Thyroid gland (tissue), 4 donors: ENCODE measurements at regions not wholly inside any gene's neighbourhood (a gene's known extent, or its start where the extent isn't known, plus 50 kb on each side); places are given as distances from the start of the nearest gene placed in this dataset.
A peak's percentile ranks its signal among the peaks of the same experiment; 100 is the strongest.

Experiments used
- DNase-seq, 2 donors: peaks; one replicate each; pipeline ENCODE4 v3.0.0-alpha.2; 2019
- H3K27ac ChIP-seq, 3 donors: fragments of 200-600 bp; sonication (generic); 1 replicate in 2 of 3; 2 replicates in 1 of 3; pipeline ENCODE4 v1.5.1; 2016 to 2019; ENCODE audit warnings: mild to moderate bottlenecking in 1 of 3, moderate library complexity in 1 of 3
- H3K27me3 ChIP-seq: fragments of 200-600 bp; sonication (generic); one replicate; pipeline ENCODE4 v1.5.1; 2019
- H3K36me3 ChIP-seq, 2 donors: fragments of 200-600 bp; sonication (generic); one replicate each; pipeline ENCODE4 v1.5.1; 2016 to 2019
- H3K4me1 ChIP-seq, 2 donors: fragments of 200-600 bp; sonication (generic); one replicate each; pipeline ENCODE4 v1.5.1; 2017 to 2019
- H3K4me3 ChIP-seq, 3 donors: fragments of 200-600 bp; sonication (generic); replicated peaks in 1 of 3; 1 replicate in 2 of 3; 2 replicates in 1 of 3; pipeline ENCODE4 v1.5.1; 2016; ENCODE audit warnings: mild to moderate bottlenecking in 1 of 3
- H3K9me3 ChIP-seq: fragments of 200-600 bp; sonication (generic); one replicate; pipeline ENCODE4 v1.5.1; 2017
- POLR2A ChIP-seq, 2 donors: fragments of 450-650 bp; IDR thresholded peaks; one replicate each; pipeline ENCODE4 v1.6.1; 2017; ENCODE audit warnings: antibody characterized with exemption in 2 of 2, mild to moderate bottlenecking in 2 of 2, moderate library complexity in 1 of 2
- WGBS, 2 donors: methylation state at CpG; one replicate each; pipeline ENCODE4 v1.1.5; 2017; 5-methylcytosine and 5-hydroxymethylcytosine counted together
- intact Hi-C: fragments of 100-400 bp; cut with DNase I; formaldehyde crosslinking; loops from one replicate; pipeline ENCODE4 v1.15.1; 2023
- TF ChIP-seq, protein P1 (sequence below), 6 experiments: fragments of 200-600 bp in 3 of 6; fragments of 450-650 bp in 3 of 6; sonication (generic) in 3 of 6; IDR thresholded peaks; one replicate each; pipeline ENCODE4 v1.5.1; 2016 to 2019; ENCODE audit warnings: antibody characterized with exemption in 6 of 6, mild to moderate bottlenecking in 2 of 6, inconsistent platforms in 1 of 6, moderate library complexity in 1 of 6

DNA sequence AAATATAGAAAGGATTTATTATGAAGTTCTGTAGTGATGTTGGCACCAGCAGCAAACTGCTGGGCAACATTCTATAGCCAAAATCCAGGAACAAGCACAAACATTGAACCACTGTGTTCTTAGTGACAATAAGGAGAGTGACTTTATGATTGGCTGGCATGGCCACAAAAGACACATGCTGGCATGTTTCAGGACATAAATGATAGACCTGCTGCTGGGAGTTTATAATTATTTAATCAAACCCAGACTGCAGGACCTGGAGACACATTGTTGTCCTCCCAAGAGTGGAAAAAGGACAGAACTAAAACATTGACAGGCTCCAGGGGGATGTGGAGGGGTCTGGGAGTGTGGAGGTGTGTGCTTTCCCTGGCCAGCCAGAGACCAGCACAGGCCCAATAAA lies 255.3 kb upstream of the LRTM1 start:
- Histone ChIP-seq H3K4me1 (no peaks in the 10 kb centered on the region), H3K27ac (no peak overlapping the region), H3K9me3 (no peaks in the 10 kb centered on the region), H3K36me3 (no peaks in the 10 kb centered on the region), H3K27me3 (no peaks in the 10 kb centered on the region), H3K4me3 (no peak overlapping the region)
- intact Hi-C loops: loop anchor here (10.0 kb wide), 1 partner anchor 328 kb away; no protein-coding TSS in a partner anchor
- DNase-seq: no peak
- TF ChIP-seq, protein P1, sequence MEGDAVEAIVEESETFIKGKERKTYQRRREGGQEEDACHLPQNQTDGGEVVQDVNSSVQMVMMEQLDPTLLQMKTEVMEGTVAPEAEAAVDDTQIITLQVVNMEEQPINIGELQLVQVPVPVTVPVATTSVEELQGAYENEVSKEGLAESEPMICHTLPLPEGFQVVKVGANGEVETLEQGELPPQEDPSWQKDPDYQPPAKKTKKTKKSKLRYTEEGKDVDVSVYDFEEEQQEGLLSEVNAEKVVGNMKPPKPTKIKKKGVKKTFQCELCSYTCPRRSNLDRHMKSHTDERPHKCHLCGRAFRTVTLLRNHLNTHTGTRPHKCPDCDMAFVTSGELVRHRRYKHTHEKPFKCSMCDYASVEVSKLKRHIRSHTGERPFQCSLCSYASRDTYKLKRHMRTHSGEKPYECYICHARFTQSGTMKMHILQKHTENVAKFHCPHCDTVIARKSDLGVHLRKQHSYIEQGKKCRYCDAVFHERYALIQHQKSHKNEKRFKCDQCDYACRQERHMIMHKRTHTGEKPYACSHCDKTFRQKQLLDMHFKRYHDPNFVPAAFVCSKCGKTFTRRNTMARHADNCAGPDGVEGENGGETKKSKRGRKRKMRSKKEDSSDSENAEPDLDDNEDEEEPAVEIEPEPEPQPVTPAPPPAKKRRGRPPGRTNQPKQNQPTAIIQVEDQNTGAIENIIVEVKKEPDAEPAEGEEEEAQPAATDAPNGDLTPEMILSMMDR (IDR thresholded peaks at IDR 0.05): no peak
- TF ChIP-seq POLR2A (IDR thresholded peaks at IDR 0.05): no peak

DNA sequence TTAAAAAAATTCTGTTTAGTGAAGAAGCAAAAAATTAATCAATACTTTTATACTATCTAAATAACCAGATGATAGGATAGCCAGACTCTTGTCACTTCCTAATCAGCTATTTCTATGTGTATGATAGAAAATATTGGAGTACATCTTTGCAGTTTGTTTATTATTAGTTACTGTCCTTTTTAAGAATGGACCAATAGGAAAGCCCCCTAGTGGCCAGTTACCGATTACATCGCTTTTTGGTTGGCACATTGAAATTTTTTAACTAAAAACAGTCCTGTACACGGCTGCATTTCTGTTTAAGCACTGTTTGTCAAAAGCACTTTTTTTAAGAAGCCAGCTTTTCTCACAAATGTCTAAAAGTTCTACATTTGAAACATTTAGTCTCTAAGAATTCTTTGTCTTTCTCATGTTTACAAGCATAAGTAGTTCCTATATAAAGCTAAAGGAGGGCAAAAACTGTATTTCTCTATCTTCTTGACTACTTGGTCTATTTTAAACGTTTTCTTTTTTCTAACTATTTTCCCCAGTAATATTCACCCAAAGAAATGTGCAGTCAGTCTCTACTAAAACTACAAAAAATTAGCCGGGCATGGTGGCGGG lies 253.2 kb upstream of the LRTM1 start:
- Histone ChIP-seq H3K4me3 (no peak overlapping the region), H3K36me3 (no peaks in the 10 kb centered on the region), H3K4me1 (no peaks in the 10 kb centered on the region), H3K27ac (no peak overlapping the region), H3K9me3 (no peaks in the 10 kb centered on the region), H3K27me3 (no peaks in the 10 kb centered on the region)
- intact Hi-C loops: loop anchor here (10.0 kb wide), 1 partner anchor 326 kb away; no protein-coding TSS in a partner anchor
- WGBS, 2 donors: 35 to 38% methylated on average over 6 of the region's 6 CpGs
- peak; percentile 30 for DNase-seq
- no peak for TF ChIP-seq POLR2A (IDR thresholded peaks at IDR 0.05)
- TF ChIP-seq, protein P1 (IDR thresholded peaks at IDR 0.05): peak; percentile 44 to 84 (median 60)

DNA sequence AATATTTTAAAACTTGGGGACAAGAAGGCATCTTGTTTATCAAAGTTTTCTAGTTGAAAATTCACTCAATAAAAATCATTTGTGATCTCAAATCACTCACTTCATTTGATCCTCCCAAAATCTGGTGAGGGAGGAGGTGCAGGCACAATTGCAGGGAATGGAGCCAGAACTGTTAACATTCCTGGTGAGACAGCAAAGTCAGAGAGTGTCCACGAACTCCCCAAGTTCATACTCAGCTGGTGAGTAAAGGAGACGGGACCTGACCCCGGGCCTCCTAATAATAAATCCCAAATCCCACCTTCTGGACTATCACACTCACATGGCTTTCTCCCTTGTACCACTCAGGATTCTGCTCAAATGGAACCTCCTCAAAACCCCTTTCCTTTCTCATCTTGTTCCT lies 252.3 kb upstream of the LRTM1 start:
- H3K4me1 ChIP-seq: no peaks in the 10 kb centered on the region
- no peak overlapping the region for H3K4me3 ChIP-seq
- H3K9me3 ChIP-seq: no peaks in the 10 kb centered on the region
- TF ChIP-seq POLR2A (IDR thresholded peaks at IDR 0.05): no peak
- H3K27ac ChIP-seq: no peak overlapping the region
- DNase-seq: no peak
- intact Hi-C loops: loop anchor here (10.0 kb wide), 1 partner anchor 325 kb away; no protein-coding TSS in a partner anchor
- WGBS, 2 donors: 84 to 88% methylated on average over 3 of the region's 3 CpGs
- H3K36me3 ChIP-seq: no peaks in the 10 kb centered on the region
- no peaks in the 10 kb centered on the region for H3K27me3 ChIP-seq

DNA sequence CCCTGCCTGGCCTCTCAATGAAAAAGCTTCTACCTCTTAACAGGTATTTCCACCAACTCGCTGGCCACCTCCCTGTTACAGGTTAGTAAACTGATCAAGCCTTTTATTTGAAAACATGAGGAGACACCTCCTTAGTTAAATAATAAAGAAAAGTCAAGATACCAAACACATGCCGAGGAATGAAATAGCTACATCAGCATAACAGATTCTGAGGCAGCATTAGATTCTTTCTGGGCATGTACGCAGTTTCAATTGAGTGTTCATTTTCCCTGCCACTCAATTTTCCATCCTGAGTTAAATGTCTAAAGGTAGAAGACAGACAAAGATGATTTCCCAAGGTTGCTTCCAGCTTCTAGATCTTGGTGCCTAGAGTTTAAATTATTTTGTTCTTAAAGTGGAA lies 250.5 kb upstream of the LRTM1 start:
- intact Hi-C loops: loop anchor here (10.0 kb wide), 1 partner anchor 754 kb away; no protein-coding TSS in a partner anchor
- no peaks in the 10 kb centered on the region for H3K9me3 ChIP-seq
- H3K36me3 ChIP-seq: no peaks in the 10 kb centered on the region
- no peaks in the 10 kb centered on the region for H3K4me1 ChIP-seq
- H3K27me3 ChIP-seq: no peaks in the 10 kb centered on the region
- DNase-seq: no peak
- H3K27ac ChIP-seq: no peak overlapping the region
- TF ChIP-seq, protein P1 (IDR thresholded peaks at IDR 0.05): no peak
- TF ChIP-seq POLR2A (IDR thresholded peaks at IDR 0.05): no peak
- 92 to 93% methylated on average over 3 of the region's 3 CpGs for WGBS, 2 donors
- no peak overlapping the region for H3K4me3 ChIP-seq

DNA sequence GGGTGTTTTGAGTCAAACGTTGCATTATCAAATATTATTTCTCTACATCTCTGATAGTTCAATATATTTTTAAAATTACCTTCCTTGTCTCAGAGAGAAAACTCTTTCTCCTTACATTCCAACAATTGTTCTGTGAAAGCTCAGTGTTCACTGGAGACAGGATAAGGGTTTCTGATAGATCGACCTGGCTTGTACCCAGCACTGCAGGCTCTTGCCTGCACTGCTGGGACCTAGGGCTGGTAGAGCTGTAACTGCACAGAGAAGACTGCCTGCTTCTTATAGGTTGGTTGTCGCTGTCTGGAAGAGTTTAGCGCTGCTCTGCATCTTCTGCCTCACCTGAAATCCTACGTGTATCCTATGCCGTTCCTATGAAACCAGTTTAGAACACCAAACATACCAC lies 249.9 kb upstream of the LRTM1 start:
- WGBS, 2 donors: 34 to 44% methylated on average over 6 of the region's 6 CpGs
- no peak overlapping the region for H3K27ac ChIP-seq
- TF ChIP-seq, protein P1 (IDR thresholded peaks at IDR 0.05): no peak
- no peak for TF ChIP-seq POLR2A (IDR thresholded peaks at IDR 0.05)
- DNase-seq: peak; percentile 46 to 52
- intact Hi-C loops: loop anchor here (10.0 kb wide), 1 partner anchor 753 kb away; no protein-coding TSS in a partner anchor
- H3K4me3 ChIP-seq: no peak overlapping the region
- H3K4me1 ChIP-seq: no peaks in the 10 kb centered on the region
- H3K36me3 ChIP-seq: no peaks in the 10 kb centered on the region
- H3K27me3 ChIP-seq: no peaks in the 10 kb centered on the region
- no peaks in the 10 kb centered on the region for H3K9me3 ChIP-seq
